ENCODE measurements at regions not wholly inside any gene's neighbourhood (a gene's known extent, or its start where the extent isn't known, plus 50 kb on each side); places are given as distances from the start of the nearest gene placed in this dataset.
"Not testable (repeated sequence)": the region's sequence is repeated elsewhere in the genome, so short reads cannot be mapped to it uniquely, and the experiment has no call there.

GRCh38 chrX:4668802-4669536 is 955.5 kb upstream of the PRKX start:
- no peak for DNase-seq

- no peak for DNase-seq
These were observed 949.6 kb upstream of the PRKX start for GRCh38 chrX:4663085-4663484.

- no peak for DNase-seq
These were observed 948.3 kb upstream of the PRKX start for GRCh38 chrX:4661771-4662170.

- DNase-seq = no peak
These were observed 943.0 kb upstream of the PRKX start for GRCh38 chrX:4656419-4656818.

- DNase-seq = no peak
These were observed 942.3 kb upstream of the PRKX start for GRCh38 chrX:4655743-4656142.

GRCh38 chrX:4642114-4642513 is 928.7 kb upstream of the PRKX start:
- DNase-seq = no peak

GRCh38 chrX:4638036-4638435 is 924.6 kb upstream of the PRKX start:
- no peak for DNase-seq

- DNase-seq = no peak
These were observed 914.0 kb upstream of the PRKX start for GRCh38 chrX:4627414-4627813.

GRCh38 chrX:4622486-4623167 is 909.2 kb upstream of the PRKX start:
- DNase-seq = no peak

GRCh38 chrX:4613651-4614050 is 900.2 kb upstream of the PRKX start:
- DNase-seq = not testable (repeated sequence)

- no peak for DNase-seq
These were observed 875.4 kb upstream of the PRKX start for GRCh38 chrX:4588893-4589292.

GRCh38 chrX:4588466-4588865 is 875.0 kb upstream of the PRKX start:
- DNase-seq = peak; percentile 19

- no peak for DNase-seq
These were observed 874.6 kb upstream of the PRKX start for GRCh38 chrX:4588056-4588455.

- no peak for DNase-seq
These were observed 866.5 kb upstream of the PRKX start for GRCh38 chrX:4579999-4580398.

- no peak for DNase-seq
These were observed 866.0 kb upstream of the PRKX start for GRCh38 chrX:4579480-4579879.

GRCh38 chrX:4572691-4573090 is 859.2 kb upstream of the PRKX start:
- DNase-seq = no peak

- DNase-seq = no peak
These were observed 856.7 kb upstream of the PRKX start for GRCh38 chrX:4570151-4570550.

GRCh38 chrX:4560192-4560591 is 846.7 kb upstream of the PRKX start:
- no peak for DNase-seq

- DNase-seq = no peak
These were observed 836.6 kb upstream of the PRKX start for GRCh38 chrX:4550018-4550417.

- DNase-seq = peak; percentile 66
These were observed 833.9 kb upstream of the PRKX start for GRCh38 chrX:4547213-4547836.

GRCh38 chrX:4546178-4546577 is 832.7 kb upstream of the PRKX start:
- not testable (repeated sequence) for DNase-seq

GRCh38 chrX:4528247-4528646 is 814.8 kb upstream of the PRKX start:
- DNase-seq = no peak

GRCh38 chrX:4485912-4486311 is 772.5 kb upstream of the PRKX start:
- no peak for DNase-seq

- no peak for DNase-seq
These were observed 770.8 kb upstream of the PRKX start for GRCh38 chrX:4484266-4484665.

Measured in femur (tissue), 1 donor.